Keratinocyte (primary cell): ENCODE measurements at regions not wholly inside any gene's neighbourhood (a gene's known extent, or its start where the extent isn't known, plus 50 kb on each side); places are given as distances from the start of the nearest gene placed in this dataset.

ENCODE experiments used
- DNase-seq: peaks from one replicate; pipeline ENCODE4 v3.0.0-alpha.2; 2011; ENCODE audit warnings: low read depth, missing footprints, low spot score
- FAIRE-seq: peaks from 2 replicates; lab custom pipeline; 2011; peaks lifted over from hg19 to GRCh38; lab: Jason Lieb, UNC
- H2AFZ ChIP-seq: 2 replicates; pipeline ENCODE4 v1.6.0; 2012; ENCODE audit warnings: low read length, control low read depth, inconsistent platforms; ENCODE audit not compliant: control insufficient read depth
- H3K27ac ChIP-seq: 2 replicates; pipeline ENCODE4 v1.5.1; 2011; ENCODE audit warnings: low read length; ENCODE audit not compliant: control insufficient read depth, insufficient read depth
- H3K27me3 ChIP-seq: 3 replicates; pipeline ENCODE4 v1.6.0; 2011; ENCODE audit warnings: low read length; ENCODE audit not compliant: control insufficient read depth, insufficient read depth; ENCODE audit errors: extremely low read depth
- H3K36me3 ChIP-seq, 2 experiments: 2 replicates in 1 of 2; 3 replicates in 1 of 2; pipeline ENCODE4 v1.5.1; 2011; ENCODE audit warnings: low read length in 2 of 2, mild to moderate bottlenecking in 1 of 2; ENCODE audit not compliant: control insufficient read depth in 2 of 2, insufficient read depth in 2 of 2; ENCODE audit errors: extremely low read depth in 1 of 2
- H3K4me1 ChIP-seq: 3 replicates; pipeline ENCODE4 v1.5.1; 2011; ENCODE audit warnings: low read length; ENCODE audit not compliant: control insufficient read depth, insufficient read depth; ENCODE audit errors: extremely low read depth
- H3K4me2 ChIP-seq: 3 replicates; pipeline ENCODE4 v1.6.0; 2011; ENCODE audit warnings: low read depth, low read length; ENCODE audit not compliant: control insufficient read depth, insufficient read depth; ENCODE audit errors: extremely low read depth
- H3K4me3 ChIP-seq, 3 experiments: fragments of 200-600 bp in 1 of 3; sonication (generic) in 1 of 3; 2 replicates in 2 of 3; 3 replicates in 1 of 3; pipeline ENCODE4 v1.5.1; 2011 to 2016; ENCODE audit warnings: low read length in 3 of 3, mild to moderate bottlenecking in 3 of 3, control low read depth in 2 of 3, inconsistent platforms in 1 of 3, low read depth in 1 of 3, mixed read lengths in 1 of 3, mixed run types in 1 of 3, moderate library complexity in 1 of 3; ENCODE audit not compliant: control insufficient read depth in 2 of 3, insufficient read depth in 2 of 3; ENCODE audit errors: extremely low read depth in 1 of 3
- H3K79me2 ChIP-seq: 2 replicates; pipeline ENCODE4 v1.6.0; 2012; ENCODE audit warnings: low read length; ENCODE audit not compliant: control insufficient read depth, insufficient read depth
- H3K9ac ChIP-seq: 3 replicates; pipeline ENCODE4 v1.6.0; 2011; ENCODE audit warnings: low read length; ENCODE audit not compliant: control insufficient read depth, insufficient read depth; ENCODE audit errors: extremely low read depth
- H3K9me1 ChIP-seq: 3 replicates; pipeline ENCODE4 v1.6.0; 2011; ENCODE audit warnings: low read length; ENCODE audit not compliant: control insufficient read depth, insufficient read depth; ENCODE audit errors: extremely low read depth
- H3K9me3 ChIP-seq: 2 replicates; pipeline ENCODE4 v1.5.1; 2012; ENCODE audit warnings: low read depth, low read length; ENCODE audit not compliant: control insufficient read depth
- H4K20me1 ChIP-seq: 3 replicates; pipeline ENCODE4 v1.6.0; 2011; ENCODE audit warnings: low read length; ENCODE audit not compliant: control insufficient read depth, insufficient read depth; ENCODE audit errors: extremely low read depth
- EZH2 ChIP-seq: IDR thresholded peaks from one replicate; pipeline ENCODE4 v1.6.1; 2012; ENCODE audit warnings: inconsistent platforms, mild to moderate bottlenecking, low read length, moderate library complexity
- dilution Hi-C: fragments of 300-500 bp; cut with MboI; formaldehyde crosslinking; loops from one replicate; pipeline ENCODE4 v1.7.0; 2020; ENCODE audit warnings: low sequenced_read_pairs; ENCODE audit not compliant: extremely low pct_ligation_motif_present
- TF ChIP-seq, protein P1 (sequence below), 3 experiments: IDR thresholded peaks in 1 of 3; conservative IDR thresholded peaks in 1 of 3; optimal IDR thresholded peaks in 1 of 3; 2 replicates in 2 of 3; 3 replicates in 1 of 3; pipeline versions ENCODE3 to v1.5.1; 2011; ENCODE audit warnings: low read length in 3 of 3, mild to moderate bottlenecking in 3 of 3, moderate library complexity in 2 of 3, control low read depth in 1 of 3, inconsistent platforms in 1 of 3; ENCODE audit not compliant: insufficient read depth in 2 of 3; ENCODE audit errors: extremely low read depth in 1 of 3

DNA sequence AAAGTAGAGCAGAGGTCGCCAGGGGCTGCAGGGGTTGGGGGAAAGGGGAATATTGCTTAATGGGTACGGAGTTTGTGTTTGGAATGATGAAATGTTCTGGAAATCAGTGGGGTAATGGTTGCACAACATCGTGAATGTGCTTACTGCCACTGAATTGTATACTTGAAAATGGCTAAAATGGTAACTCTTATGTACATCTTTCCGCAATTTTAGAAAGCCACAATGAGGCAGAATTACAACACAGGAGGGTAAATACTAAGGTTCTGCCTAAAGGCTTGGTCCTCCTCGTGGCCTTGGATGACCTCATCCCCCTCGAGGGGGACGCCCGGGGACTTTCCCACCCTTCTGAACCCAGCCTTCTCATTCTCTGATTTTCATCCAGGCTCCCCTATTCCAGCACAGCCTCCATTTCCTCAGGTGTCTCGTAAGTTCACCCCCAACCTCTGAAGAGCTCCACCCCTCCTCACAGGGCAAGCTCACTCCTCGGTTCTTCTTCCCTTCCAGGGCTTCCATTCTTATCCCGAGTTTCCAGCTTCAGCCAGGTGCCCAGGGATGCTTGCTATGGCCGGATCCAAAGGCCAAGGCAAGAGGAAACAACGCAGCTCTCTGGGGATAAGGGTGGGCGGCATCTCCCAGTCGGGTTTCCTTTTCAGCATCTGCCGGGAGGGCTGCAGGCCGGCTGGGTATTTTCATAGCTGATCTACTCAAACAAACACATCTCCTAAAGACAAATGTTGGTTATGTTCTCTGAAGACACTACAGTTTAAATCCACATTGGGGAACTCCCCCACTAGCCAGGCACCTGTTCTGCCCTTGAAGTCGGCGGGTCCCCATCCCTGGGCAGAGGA lies 71.3 kb upstream of the ACSL1 start:
- Histone ChIP-seq H2AFZ (no peak overlapping the region), H3K36me3 (no peaks in the 10 kb centered on the region), H3K9me3 (no peaks in the 10 kb centered on the region), H3K4me1 (no peaks in the 10 kb centered on the region), H3K4me3 (no peak overlapping the region), H3K79me2 (no peaks in the 10 kb centered on the region), H3K9ac (no peak overlapping the region), H4K20me1 (no peaks in the 10 kb centered on the region), H3K27ac (no peak overlapping the region), H3K27me3 (no peaks in the 10 kb centered on the region), H3K9me1 (no peaks in the 10 kb centered on the region), H3K4me2 (no peak overlapping the region)
- no peak for DNase-seq
- no peak for FAIRE-seq
- dilution Hi-C loops = no loop called here
- TF ChIP-seq, protein P1, sequence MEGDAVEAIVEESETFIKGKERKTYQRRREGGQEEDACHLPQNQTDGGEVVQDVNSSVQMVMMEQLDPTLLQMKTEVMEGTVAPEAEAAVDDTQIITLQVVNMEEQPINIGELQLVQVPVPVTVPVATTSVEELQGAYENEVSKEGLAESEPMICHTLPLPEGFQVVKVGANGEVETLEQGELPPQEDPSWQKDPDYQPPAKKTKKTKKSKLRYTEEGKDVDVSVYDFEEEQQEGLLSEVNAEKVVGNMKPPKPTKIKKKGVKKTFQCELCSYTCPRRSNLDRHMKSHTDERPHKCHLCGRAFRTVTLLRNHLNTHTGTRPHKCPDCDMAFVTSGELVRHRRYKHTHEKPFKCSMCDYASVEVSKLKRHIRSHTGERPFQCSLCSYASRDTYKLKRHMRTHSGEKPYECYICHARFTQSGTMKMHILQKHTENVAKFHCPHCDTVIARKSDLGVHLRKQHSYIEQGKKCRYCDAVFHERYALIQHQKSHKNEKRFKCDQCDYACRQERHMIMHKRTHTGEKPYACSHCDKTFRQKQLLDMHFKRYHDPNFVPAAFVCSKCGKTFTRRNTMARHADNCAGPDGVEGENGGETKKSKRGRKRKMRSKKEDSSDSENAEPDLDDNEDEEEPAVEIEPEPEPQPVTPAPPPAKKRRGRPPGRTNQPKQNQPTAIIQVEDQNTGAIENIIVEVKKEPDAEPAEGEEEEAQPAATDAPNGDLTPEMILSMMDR (optimal IDR thresholded peaks at IDR 0.05 in 1 of 3, IDR thresholded peaks at IDR 0.05 in 1 of 3, conservative IDR thresholded peaks at IDR 0.05 in 1 of 3; ENCODE audit: extremely low read depth in 1 of 3, insufficient read depth in 2 of 3, low read length in 3 of 3) = no peak
- no peak for TF ChIP-seq EZH2

DNA sequence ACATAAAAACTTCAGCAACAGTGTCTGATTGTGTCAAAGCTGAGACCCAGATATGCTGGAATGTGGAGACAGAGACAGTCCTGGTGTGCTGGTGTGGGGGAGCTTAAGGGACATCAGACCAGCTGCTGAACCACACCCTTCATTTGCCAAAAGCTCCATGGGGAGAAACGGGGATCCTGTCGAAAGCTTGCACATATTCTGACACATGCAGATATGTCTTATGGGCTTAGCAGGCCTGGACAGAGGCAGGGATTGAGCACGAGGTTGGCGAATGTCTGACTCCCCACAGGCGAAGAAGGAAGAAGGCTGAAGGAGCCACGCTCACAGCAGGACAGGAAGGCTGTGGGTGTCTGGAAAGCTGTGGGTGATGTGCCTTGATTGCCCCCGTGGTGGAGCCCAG lies 72.1 kb upstream of the ACSL1 start:
- H4K20me1 ChIP-seq = no peaks in the 10 kb centered on the region
- no peaks in the 10 kb centered on the region for H3K79me2 ChIP-seq
- H3K27ac ChIP-seq = no peak overlapping the region
- no peak overlapping the region for H2AFZ ChIP-seq
- dilution Hi-C loops = no loop called here
- H3K9me1 ChIP-seq = no peaks in the 10 kb centered on the region
- no peak overlapping the region for H3K4me2 ChIP-seq
- DNase-seq = no peak
- TF ChIP-seq, protein P1 (optimal IDR thresholded peaks at IDR 0.05 in 1 of 3, IDR thresholded peaks at IDR 0.05 in 1 of 3, conservative IDR thresholded peaks at IDR 0.05 in 1 of 3; ENCODE audit: extremely low read depth in 1 of 3, insufficient read depth in 2 of 3, low read length in 3 of 3) = no peak
- no peak for TF ChIP-seq EZH2
- no peak overlapping the region for H3K4me3 ChIP-seq
- H3K9ac ChIP-seq = no peak overlapping the region
- no peaks in the 10 kb centered on the region for H3K9me3 ChIP-seq
- H3K27me3 ChIP-seq = no peaks in the 10 kb centered on the region
- no peaks in the 10 kb centered on the region for H3K4me1 ChIP-seq
- no peaks in the 10 kb centered on the region for H3K36me3 ChIP-seq
- FAIRE-seq = no peak
